ENCODE measurements at regions not wholly inside any gene's neighbourhood (a gene's known extent, or its start where the extent isn't known, plus 50 kb on each side); places are given as distances from the start of the nearest gene placed in this dataset.

DNA sequence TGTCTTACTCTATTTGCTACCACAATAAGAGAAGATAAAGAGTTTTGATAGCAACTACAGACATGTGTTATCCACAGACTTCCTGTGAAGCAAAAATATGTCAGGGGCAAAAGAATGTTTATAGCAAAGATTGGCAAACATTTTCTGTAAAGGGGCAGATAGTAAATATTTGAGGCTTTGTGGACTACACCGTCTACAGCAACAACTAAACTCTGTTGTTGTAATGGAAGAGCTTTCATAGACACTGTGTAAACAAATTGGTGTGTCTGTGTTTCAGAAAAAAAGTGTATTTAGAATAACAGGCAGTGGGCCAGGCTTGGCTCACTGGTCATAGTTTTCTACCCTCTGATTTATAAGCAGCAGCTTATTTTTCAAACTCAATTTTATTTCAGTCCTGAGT is 521.4 kb downstream of the ANKRD7 start:
- H3K9me3 Mint-ChIP-seq (ENCODE audit: insufficient read depth), result peaks cover 2% of the 10 kb centered on the region
- no peak overlapping the region for H3K27ac Mint-ChIP-seq
- intact Hi-C loops (cut with micrococcal nuclease), result no loop called here
- no peak overlapping the region for H3K4me3 ChIP-seq (ENCODE audit: control extremely low read depth in 1 of 5, extremely low read depth in 1 of 5, insufficient read depth in 1 of 5, low read depth in 2 of 5, low read length in 4 of 5)
- WGBS (ENCODE audit: insufficient coverage), result no CpG with 5 or more reads among the region's 1 CpG
- H3K79me2 ChIP-seq (ENCODE audit: control insufficient read depth, insufficient read depth, low read length), result no peaks in the 10 kb centered on the region
- no peak overlapping the region for H3K4me2 ChIP-seq (replicated peaks; ENCODE audit: low read depth, low read length, poor library complexity, severe bottlenecking)
- ATAC-seq (ENCODE audit: low read depth), result no peak
- no peaks in the 10 kb centered on the region for H3K27me3 Mint-ChIP-seq
- H3K36me3 ChIP-seq (replicated peaks in 1 of 2; ENCODE audit: control extremely low read depth in 1 of 2, control insufficient read depth in 1 of 2, extremely low read depth in 1 of 2, insufficient read depth in 2 of 2, low read length in 1 of 2), result no peaks in the 10 kb centered on the region
- no peak overlapping the region for H3K4me3 Mint-ChIP-seq
- CTCF ChIA-PET, result no interaction called here
- H3K27me3 ChIP-seq (replicated peaks in 1 of 4; ENCODE audit: control extremely low read depth in 1 of 4, control insufficient read depth in 3 of 4, insufficient read depth in 4 of 4, low read length in 3 of 4), result peaks cover 0 to 2% (median 0%) of the 10 kb centered on the region in 4 experiments
- no peak overlapping the region for H2AFZ ChIP-seq (ENCODE audit: insufficient read depth, low read depth, low read length, poor library complexity, severe bottlenecking)
- no peaks in the 10 kb centered on the region for H3K4me1 ChIP-seq (ENCODE audit: control insufficient read depth in 2 of 2, insufficient read depth in 2 of 2, low read length in 2 of 2)
- no peak overlapping the region for H3K9ac ChIP-seq (ENCODE audit: low read length)
- no peaks in the 10 kb centered on the region for H4K20me1 ChIP-seq (ENCODE audit: control insufficient read depth, insufficient read depth, low read length, poor library complexity, severe bottlenecking)
- no peaks in the 10 kb centered on the region for H3K9me3 ChIP-seq (ENCODE audit: control extremely low read depth in 1 of 3, control insufficient read depth in 2 of 3, insufficient read depth in 1 of 3, low read length in 2 of 3)
- POLR2A ChIA-PET, result no interaction called here
- H3K4me1 Mint-ChIP-seq, result no peaks in the 10 kb centered on the region
- DNase-seq, result no peak
- H3K27ac ChIP-seq (ENCODE audit: low read length in 2 of 2), result no peak overlapping the region
- TF ChIP-seq, protein P1, sequence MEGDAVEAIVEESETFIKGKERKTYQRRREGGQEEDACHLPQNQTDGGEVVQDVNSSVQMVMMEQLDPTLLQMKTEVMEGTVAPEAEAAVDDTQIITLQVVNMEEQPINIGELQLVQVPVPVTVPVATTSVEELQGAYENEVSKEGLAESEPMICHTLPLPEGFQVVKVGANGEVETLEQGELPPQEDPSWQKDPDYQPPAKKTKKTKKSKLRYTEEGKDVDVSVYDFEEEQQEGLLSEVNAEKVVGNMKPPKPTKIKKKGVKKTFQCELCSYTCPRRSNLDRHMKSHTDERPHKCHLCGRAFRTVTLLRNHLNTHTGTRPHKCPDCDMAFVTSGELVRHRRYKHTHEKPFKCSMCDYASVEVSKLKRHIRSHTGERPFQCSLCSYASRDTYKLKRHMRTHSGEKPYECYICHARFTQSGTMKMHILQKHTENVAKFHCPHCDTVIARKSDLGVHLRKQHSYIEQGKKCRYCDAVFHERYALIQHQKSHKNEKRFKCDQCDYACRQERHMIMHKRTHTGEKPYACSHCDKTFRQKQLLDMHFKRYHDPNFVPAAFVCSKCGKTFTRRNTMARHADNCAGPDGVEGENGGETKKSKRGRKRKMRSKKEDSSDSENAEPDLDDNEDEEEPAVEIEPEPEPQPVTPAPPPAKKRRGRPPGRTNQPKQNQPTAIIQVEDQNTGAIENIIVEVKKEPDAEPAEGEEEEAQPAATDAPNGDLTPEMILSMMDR (IDR thresholded peaks at IDR 0.05), result no peak
- no peak for TF ChIP-seq EZH2 (IDR thresholded peaks at IDR 0.05; ENCODE audit: borderline replicate concordance, insufficient read depth, low read depth, low read length, poor library complexity, severe bottlenecking)

DNA sequence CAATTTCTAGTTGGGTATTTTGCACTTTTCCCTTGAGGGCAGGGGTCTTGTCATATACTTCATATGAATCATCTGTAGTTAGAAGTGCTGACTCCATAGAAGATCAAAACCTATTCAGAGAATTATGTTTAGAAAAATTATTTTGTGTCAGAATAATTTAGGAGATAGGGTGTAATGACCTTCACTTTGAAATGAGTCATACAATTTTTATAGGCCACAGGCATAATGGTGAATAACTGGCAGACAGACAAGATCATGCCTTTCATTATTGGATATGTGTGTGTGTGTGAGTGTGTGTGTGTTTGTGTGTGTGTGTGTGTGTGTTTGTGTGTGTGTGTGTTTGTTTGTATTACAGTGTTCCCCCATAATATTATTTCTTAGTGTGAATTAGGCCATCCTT is 523.0 kb downstream of the ANKRD7 start:
- intact Hi-C loops (cut with micrococcal nuclease), result no loop called here

More for the DNA sequence above, 523.0 kb downstream of the ANKRD7 start:
- Histone ChIP-seq H3K36me3 (replicated peaks in 1 of 2; ENCODE audit: control extremely low read depth in 1 of 2, control insufficient read depth in 1 of 2, extremely low read depth in 1 of 2, insufficient read depth in 2 of 2, low read length in 1 of 2) (no peaks in the 10 kb centered on the region), H3K9me3 (ENCODE audit: control extremely low read depth in 1 of 3, control insufficient read depth in 2 of 3, insufficient read depth in 1 of 3, low read length in 2 of 3) (no peaks in the 10 kb centered on the region), H2AFZ (ENCODE audit: insufficient read depth, low read depth, low read length, poor library complexity, severe bottlenecking) (no peak overlapping the region), H4K20me1 (ENCODE audit: control insufficient read depth, insufficient read depth, low read length, poor library complexity, severe bottlenecking) (no peaks in the 10 kb centered on the region), H3K9ac (ENCODE audit: low read length) (no peak overlapping the region), H3K4me2 (replicated peaks; ENCODE audit: low read depth, low read length, poor library complexity, severe bottlenecking) (no peak overlapping the region), H3K79me2 (ENCODE audit: control insufficient read depth, insufficient read depth, low read length) (no peaks in the 10 kb centered on the region), H3K4me1 (ENCODE audit: control insufficient read depth in 2 of 2, insufficient read depth in 2 of 2, low read length in 2 of 2) (no peaks in the 10 kb centered on the region), H3K27me3 (replicated peaks in 1 of 4; ENCODE audit: control extremely low read depth in 1 of 4, control insufficient read depth in 3 of 4, insufficient read depth in 4 of 4, low read length in 3 of 4) (peaks cover 0 to 2% (median 0%) of the 10 kb centered on the region in 4 experiments), H3K27ac (ENCODE audit: low read length in 2 of 2) (no peak overlapping the region), H3K4me3 (ENCODE audit: control extremely low read depth in 1 of 5, extremely low read depth in 1 of 5, insufficient read depth in 1 of 5, low read depth in 2 of 5, low read length in 4 of 5) (no peak overlapping the region)
- peaks cover 5% of the 10 kb centered on the region for H3K9me3 Mint-ChIP-seq (ENCODE audit: insufficient read depth)
- H3K4me3 Mint-ChIP-seq, result no peak overlapping the region
- TF ChIP-seq, protein P1 (IDR thresholded peaks at IDR 0.05), result no peak
- TF ChIP-seq EZH2 (IDR thresholded peaks at IDR 0.05; ENCODE audit: borderline replicate concordance, insufficient read depth, low read depth, low read length, poor library complexity, severe bottlenecking), result no peak
- no peaks in the 10 kb centered on the region for H3K4me1 Mint-ChIP-seq
- no peak overlapping the region for H3K27ac Mint-ChIP-seq
- no peak for DNase-seq
- POLR2A ChIA-PET, result no interaction called here
- no peaks in the 10 kb centered on the region for H3K27me3 Mint-ChIP-seq
- no peak for ATAC-seq (ENCODE audit: low read depth)
- CTCF ChIA-PET, result no interaction called here
